ENCODE measurements at regions not wholly inside any gene's neighbourhood (a gene's known extent, or its start where the extent isn't known, plus 50 kb on each side); places are given as distances from the start of the nearest gene placed in this dataset.

DNA sequence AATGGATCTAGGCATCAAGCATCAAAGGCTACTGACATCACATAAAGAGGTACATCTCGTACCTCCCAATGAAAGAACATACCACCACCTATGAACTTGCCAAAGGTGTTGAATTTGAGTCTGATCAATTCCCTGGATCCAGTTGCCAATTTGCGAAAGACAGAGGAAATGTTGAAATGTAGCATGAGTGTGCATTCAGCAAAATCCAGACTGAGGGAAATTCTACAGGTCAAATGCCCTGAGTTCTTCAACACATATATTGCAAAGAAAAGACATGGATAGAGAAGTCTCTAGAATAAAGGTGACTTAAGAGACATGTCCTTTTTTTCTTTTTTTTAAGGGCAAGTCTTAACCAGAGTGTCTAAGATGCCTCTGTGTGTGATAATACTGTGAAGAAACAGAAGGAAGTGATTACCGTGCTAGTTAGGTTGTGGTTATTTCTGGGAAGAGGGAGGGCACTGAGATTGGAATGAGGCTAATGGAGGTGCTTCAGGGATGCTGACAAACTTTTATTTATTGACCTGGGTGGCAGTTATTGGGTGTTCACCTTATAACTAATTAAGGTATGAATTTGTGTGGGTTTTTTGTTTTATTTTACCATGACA lies 128.7 kb downstream of the SAMD9 start:
- TF ChIP-seq, protein P1, sequence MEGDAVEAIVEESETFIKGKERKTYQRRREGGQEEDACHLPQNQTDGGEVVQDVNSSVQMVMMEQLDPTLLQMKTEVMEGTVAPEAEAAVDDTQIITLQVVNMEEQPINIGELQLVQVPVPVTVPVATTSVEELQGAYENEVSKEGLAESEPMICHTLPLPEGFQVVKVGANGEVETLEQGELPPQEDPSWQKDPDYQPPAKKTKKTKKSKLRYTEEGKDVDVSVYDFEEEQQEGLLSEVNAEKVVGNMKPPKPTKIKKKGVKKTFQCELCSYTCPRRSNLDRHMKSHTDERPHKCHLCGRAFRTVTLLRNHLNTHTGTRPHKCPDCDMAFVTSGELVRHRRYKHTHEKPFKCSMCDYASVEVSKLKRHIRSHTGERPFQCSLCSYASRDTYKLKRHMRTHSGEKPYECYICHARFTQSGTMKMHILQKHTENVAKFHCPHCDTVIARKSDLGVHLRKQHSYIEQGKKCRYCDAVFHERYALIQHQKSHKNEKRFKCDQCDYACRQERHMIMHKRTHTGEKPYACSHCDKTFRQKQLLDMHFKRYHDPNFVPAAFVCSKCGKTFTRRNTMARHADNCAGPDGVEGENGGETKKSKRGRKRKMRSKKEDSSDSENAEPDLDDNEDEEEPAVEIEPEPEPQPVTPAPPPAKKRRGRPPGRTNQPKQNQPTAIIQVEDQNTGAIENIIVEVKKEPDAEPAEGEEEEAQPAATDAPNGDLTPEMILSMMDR (IDR thresholded peaks at IDR 0.05) = no peak
- TF ChIP-seq POLR2A (IDR thresholded peaks at IDR 0.05) = no peak

Measured in testis (tissue), 2 donors.